GM12891 (cell line): ENCODE measurements at regions not wholly inside any gene's neighbourhood (a gene's known extent, or its start where the extent isn't known, plus 50 kb on each side); places are given as distances from the start of the nearest gene placed in this dataset.
"Not testable (repeated sequence)": the region's sequence is repeated elsewhere in the genome, so short reads cannot be mapped to it uniquely, and the experiment has no call there.

ENCODE experiments used
- DNase-seq: peaks from one replicate; pipeline ENCODE4 v3.0.0; 2011; ENCODE audit warnings: low spot score; ENCODE audit not compliant: insufficient read length
- FAIRE-seq: peaks from 2 replicates; lab custom pipeline; 2011; peaks lifted over from hg19 to GRCh38; lab: Jason Lieb, UNC
- PAX5 ChIP-seq: IDR thresholded peaks from 2 replicates; pipeline ENCODE4 v1.6.1; 2011; ENCODE audit warnings: low read length, moderate library complexity, mild to moderate bottlenecking; ENCODE audit not compliant: insufficient read depth, severe bottlenecking
- POLR2A ChIP-seq: IDR thresholded peaks from 2 replicates; pipeline ENCODE4 v1.6.1; 2011; ENCODE audit warnings: low read depth, low read length, control low read depth
- POLR2AphosphoS5 ChIP-seq: IDR thresholded peaks from 2 replicates; pipeline ENCODE4 v1.6.1; 2011; ENCODE audit warnings: low read depth, low read length, control low read depth
- POU2F2 ChIP-seq: IDR thresholded peaks from 2 replicates; pipeline ENCODE4 v1.6.1; 2011; ENCODE audit warnings: low read depth, mild to moderate bottlenecking, control low read depth, low read length, moderate library complexity
- SPI1 ChIP-seq: IDR thresholded peaks from 2 replicates; pipeline ENCODE4 v1.6.1; 2011; ENCODE audit warnings: low read depth, low read length, control low read depth
- TAF1 ChIP-seq: IDR thresholded peaks from 2 replicates; pipeline ENCODE4 v1.6.1; 2011; ENCODE audit warnings: low read depth, low read length, control low read depth

DNA sequence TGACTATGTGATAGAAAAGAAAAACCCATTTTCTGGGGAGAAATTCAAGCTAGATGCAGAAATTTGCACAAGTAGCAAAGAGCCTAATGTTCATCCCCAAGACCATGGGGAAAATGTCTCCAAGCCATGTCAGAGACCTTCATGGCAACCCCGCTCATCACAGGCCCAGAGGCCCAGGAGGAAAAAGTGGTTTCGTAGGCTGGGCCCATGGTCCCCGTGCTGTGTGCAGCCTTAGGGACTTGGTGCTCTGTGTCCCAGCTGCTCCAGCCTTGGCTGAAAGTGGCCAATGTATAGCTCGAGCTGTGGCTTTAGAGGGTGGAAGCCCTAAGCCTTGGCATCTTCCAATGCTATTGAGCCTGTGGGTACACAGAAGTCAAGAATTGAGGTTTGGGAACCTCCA is 711.2 kb upstream of the ZNF608 start:
- FAIRE-seq, result no peak

DNA sequence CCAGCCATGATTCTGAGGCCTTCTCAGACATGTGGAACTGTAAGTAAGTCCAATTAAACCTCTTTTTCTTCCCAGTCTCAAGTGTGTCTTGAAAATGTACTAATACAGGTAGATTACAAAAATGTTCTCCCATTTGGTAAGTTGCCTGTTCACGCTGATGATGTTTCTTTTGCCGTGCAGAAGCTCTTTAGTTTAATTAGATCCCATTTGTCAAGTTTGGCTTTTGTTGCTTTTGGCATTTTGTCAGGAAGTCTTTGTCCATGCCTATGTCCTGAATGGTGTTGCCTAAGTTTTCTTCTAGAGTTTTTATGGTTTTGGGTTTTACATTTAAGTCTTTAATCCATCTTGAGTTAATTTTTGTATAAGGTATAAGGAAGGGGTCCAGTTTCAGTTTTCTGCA is 712.5 kb upstream of the ZNF608 start:
- FAIRE-seq, DNase-seq: not testable (repeated sequence)

More for the DNA sequence above, 711.2 kb upstream of the ZNF608 start:
- no peak for DNase-seq
- TF ChIP-seq POU2F2, result no peak
- no peak for TF ChIP-seq SPI1
- no peak for TF ChIP-seq POLR2AphosphoS5
- no peak for TF ChIP-seq PAX5
- no peak for TF ChIP-seq TAF1
- TF ChIP-seq POLR2A, result no peak

DNA sequence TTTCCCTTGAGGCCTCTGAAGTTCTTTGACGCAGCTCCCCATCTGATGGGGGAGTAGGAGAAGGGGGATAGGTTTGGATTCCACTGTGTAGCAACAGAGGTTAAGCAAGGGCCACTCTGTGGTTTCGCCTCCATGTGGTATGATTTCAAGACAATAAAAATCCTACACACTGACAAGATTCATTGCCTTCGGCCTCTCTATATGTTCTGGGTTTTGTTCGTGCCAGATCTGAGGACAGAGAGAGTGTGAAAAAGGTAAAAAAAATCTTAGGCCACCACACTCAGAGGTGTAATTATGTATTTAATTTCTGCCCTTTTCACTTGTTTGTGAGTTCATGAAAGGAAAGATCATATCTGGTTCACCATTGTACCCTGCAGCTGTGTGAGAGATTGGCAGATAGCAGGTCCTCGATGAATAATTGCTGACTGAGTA is 715.2 kb upstream of the ZNF608 start:
- DNase-seq, result no peak
- FAIRE-seq, result no peak
- no peak for TF ChIP-seq PAX5
- no peak for TF ChIP-seq SPI1
- TF ChIP-seq TAF1, result no peak
- no peak for TF ChIP-seq POLR2AphosphoS5
- TF ChIP-seq POU2F2, result no peak
- no peak for TF ChIP-seq POLR2A

DNA sequence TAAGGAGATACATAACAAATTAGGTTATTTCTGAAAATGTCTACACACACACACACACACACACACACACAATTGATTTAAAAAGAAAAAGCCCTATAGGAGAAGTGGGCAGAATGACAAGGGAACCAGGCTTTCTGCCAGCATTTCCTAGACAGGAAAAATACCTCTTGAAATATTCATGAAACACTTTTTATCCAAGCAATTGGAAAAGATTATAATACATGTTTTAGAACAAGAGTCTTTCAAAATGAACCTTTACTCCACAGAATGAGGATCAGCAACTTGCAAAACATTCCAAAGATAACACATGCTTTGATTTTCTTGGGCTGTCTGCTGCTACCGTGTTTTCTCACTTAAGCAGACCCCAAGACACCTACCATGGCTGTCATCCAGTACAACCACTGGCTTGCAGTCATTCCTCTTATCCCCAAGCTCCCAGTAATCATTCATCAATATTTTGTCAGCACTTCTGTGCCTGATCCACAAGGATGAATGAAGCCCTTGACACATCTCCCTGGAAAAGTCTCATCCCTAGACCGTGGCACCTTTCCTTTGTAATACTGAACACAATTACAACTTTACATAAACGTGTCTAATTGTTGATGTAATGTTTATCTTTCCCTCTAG is 717.1 kb upstream of the ZNF608 start:
- no peak for DNase-seq
- FAIRE-seq, result no peak
- no peak for TF ChIP-seq POLR2A

GRCh38 chr5:125464847-125465432 is 718.5 kb upstream of the ZNF608 start:
- DNase-seq (no peak), FAIRE-seq (no peak)
- TF ChIP-seq SPI1, result no peak
- no peak for TF ChIP-seq POLR2AphosphoS5
- TF ChIP-seq PAX5, result no peak
- no peak for TF ChIP-seq TAF1
- TF ChIP-seq POU2F2, result no peak
- no peak for TF ChIP-seq POLR2A

- FAIRE-seq, result no peak
- no peak for DNase-seq
- TF ChIP-seq POU2F2, result no peak
- no peak for TF ChIP-seq PAX5
- no peak for TF ChIP-seq POLR2AphosphoS5
Observed at GRCh38 chr5:125465703-125466102, 719.3 kb upstream of the ZNF608 start.

- no peak for DNase-seq
- TF ChIP-seq POLR2A (no peak), PAX5 (no peak), POLR2AphosphoS5 (no peak), TAF1 (no peak), POU2F2 (no peak), SPI1 (no peak)
- FAIRE-seq, result no peak
Observed at GRCh38 chr5:125467222-125467621, 720.8 kb upstream of the ZNF608 start.

DNA sequence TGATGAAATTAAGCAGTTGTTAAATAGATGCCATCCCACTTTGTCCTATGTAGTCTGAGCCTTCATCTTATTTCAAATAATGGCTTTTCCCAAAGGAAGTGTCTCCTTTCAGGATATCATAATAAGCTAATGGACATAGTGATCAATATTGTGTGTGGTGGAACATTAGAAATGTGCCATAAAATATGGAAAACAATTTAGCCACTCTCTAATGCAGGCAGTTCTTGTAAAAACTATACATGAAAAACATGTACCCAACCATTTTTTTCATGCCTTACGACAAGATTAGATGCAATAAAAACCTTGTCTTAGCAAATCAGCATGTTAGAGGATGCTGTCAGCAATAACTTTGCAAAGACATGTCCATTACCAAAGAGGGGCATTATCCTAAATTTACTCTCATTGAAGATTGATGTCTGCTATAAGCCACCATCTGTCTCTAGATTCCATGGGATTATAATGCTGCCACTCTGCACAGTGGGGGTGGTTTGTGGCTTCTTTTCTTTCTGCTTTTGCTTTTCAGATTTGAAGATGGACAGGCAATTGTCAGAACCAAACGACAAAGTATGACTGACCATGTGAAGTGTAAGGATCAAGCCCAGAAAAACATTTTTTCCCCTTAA is 724.0 kb upstream of the ZNF608 start:
- FAIRE-seq (no peak), DNase-seq (no peak)
- TF ChIP-seq TAF1 (no peak), POU2F2 (no peak), PAX5 (no peak), SPI1 (no peak), POLR2A (no peak), POLR2AphosphoS5 (no peak)

DNA sequence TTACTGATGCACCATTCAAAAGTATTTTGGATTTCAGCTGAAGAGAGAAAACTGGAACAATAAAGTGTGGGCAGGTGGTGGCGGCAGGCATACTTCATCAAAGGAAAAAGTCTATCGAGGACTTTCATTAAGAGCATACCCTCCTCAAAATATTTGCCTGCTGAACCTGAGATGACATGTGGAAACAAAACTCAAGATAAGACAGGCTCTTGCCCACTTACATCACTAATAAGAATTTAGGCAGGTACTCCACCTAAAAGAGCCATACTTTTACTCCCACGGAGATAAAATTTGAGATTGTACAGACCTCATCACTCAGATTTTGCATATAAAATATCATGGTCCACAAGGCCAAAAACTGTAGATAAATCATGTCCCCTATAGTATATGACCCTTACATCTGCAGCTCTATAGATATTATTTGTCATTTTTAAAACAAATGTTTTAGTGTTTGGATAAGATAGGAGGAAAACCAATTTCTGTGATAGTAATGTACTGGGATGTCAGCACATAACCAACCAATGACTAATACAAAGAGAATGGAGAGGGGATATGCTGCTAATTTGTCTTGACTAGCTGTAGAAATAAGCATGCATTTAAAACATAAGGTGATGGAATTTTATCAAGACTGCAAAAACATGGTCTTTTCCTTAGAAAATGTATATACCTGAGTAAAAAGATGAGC is 730.6 kb upstream of the ZNF608 start:
- DNase-seq (no peak), FAIRE-seq (no peak)
- TF ChIP-seq POLR2AphosphoS5 (no peak), TAF1 (no peak), PAX5 (no peak), POU2F2 (no peak), POLR2A (no peak), SPI1 (no peak)

DNA sequence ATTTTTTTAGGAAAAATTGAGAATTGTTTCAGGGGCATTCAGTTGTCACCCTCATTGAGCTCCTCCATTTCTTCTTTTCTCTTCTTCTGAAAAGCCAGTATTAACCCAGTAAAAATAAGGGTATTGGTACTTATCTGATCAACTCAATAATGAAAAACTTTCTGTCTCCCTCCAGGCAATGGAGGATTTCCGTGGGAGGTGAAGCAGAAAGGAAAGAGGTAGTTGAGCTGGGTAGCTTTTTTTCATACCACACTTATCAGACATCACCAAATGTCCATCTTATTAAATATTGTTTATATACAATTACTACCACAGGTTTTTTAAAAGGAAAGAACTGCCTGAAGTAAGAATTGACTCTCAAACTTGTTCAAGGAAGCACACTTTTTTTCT is 731.1 kb upstream of the ZNF608 start:
- no peak for DNase-seq
- TF ChIP-seq POLR2A, result no peak
- TF ChIP-seq PAX5, result no peak
- no peak for TF ChIP-seq TAF1
- TF ChIP-seq SPI1, result no peak
- TF ChIP-seq POU2F2, result no peak
- TF ChIP-seq POLR2AphosphoS5, result no peak
- no peak for FAIRE-seq
